Natural killer cell (primary cell): ENCODE measurements at regions not wholly inside any gene's neighbourhood (a gene's known extent, or its start where the extent isn't known, plus 50 kb on each side); places are given as distances from the start of the nearest gene placed in this dataset.

ENCODE experiments used
- ATAC-seq, 3 donors: fragments of 150-1000 bp in 2 of 3; fragments of 200-7000 bp in 1 of 3; cut with Tn5 transposase; 1 replicate in 1 of 3; 2 replicates in 2 of 3; pipeline ENCODE4 v1.10.0; 2021; ENCODE audit warnings: mild to moderate bottlenecking in 2 of 3, moderate library complexity in 2 of 3
- DNase-seq, 2 donors: peaks; one replicate each; pipeline versions ENCODE4 v3.0.0 to v3.0.0-alpha.2; 2013 to 2021; ENCODE audit warnings: mixed read lengths in 1 of 2
- H3K27ac ChIP-seq: one replicate; pipeline ENCODE4 v1.5.1; 2013; ENCODE audit warnings: mild to moderate bottlenecking, low read length
- H3K27me3 ChIP-seq: one replicate; pipeline ENCODE4 v1.6.1; 2013; ENCODE audit warnings: low read length; ENCODE audit not compliant: control insufficient read depth, insufficient read depth
- H3K36me3 ChIP-seq: one replicate; pipeline ENCODE4 v1.6.1; 2013; ENCODE audit warnings: low read length; ENCODE audit not compliant: control insufficient read depth, insufficient read depth
- H3K4me1 ChIP-seq: one replicate; pipeline ENCODE4 v1.6.1; 2013; ENCODE audit warnings: low read length; ENCODE audit not compliant: control insufficient read depth, insufficient read depth
- H3K4me3 ChIP-seq: one replicate; pipeline ENCODE4 v1.5.1; 2013; ENCODE audit warnings: low read length
- H3K9me3 ChIP-seq: one replicate; pipeline ENCODE4 v1.6.1; 2013; ENCODE audit warnings: low read length; ENCODE audit not compliant: control insufficient read depth, insufficient read depth
- H3K27ac Mint-ChIP-seq, 2 donors: one replicate each; pipeline ENCODE4 v1.8.0; 2022; ENCODE audit warnings: mild to moderate bottlenecking in 2 of 2, mixed read lengths in 2 of 2, moderate library complexity in 1 of 2
- H3K27me3 Mint-ChIP-seq, 2 donors: one replicate each; pipeline ENCODE4 v1.8.0; 2022; ENCODE audit warnings: low read depth in 2 of 2, mixed read lengths in 2 of 2
- H3K36me3 Mint-ChIP-seq: one replicate; pipeline ENCODE4 v1.8.0; 2022; ENCODE audit warnings: mixed read lengths
- H3K4me1 Mint-ChIP-seq, 2 donors: one replicate each; pipeline ENCODE4 v1.8.0; 2022; ENCODE audit warnings: mixed read lengths in 2 of 2
- H3K4me3 Mint-ChIP-seq: one replicate; pipeline ENCODE4 v1.8.0; 2022; ENCODE audit warnings: mild to moderate bottlenecking, moderate library complexity, mixed read lengths
- H3K9me3 Mint-ChIP-seq, 2 donors: one replicate each; pipeline ENCODE4 v1.8.0; 2022; ENCODE audit warnings: mixed read lengths in 2 of 2
- WGBS: methylation state at CpG from one replicate; pipeline ENCODE4 v1.1.7; 2013; ENCODE audit warnings: missing lambda C conversion rate; ENCODE audit not compliant: insufficient coverage; 5-methylcytosine and 5-hydroxymethylcytosine counted together
- intact Hi-C: fragments of 100-400 bp; cut with micrococcal nuclease; formaldehyde crosslinking; loops from one replicate; pipeline ENCODE4 v1.14.2; 2022
- TF ChIP-seq, protein P1 (sequence below): fragments of 200-600 bp; IDR thresholded peaks from one replicate; pipeline ENCODE4 v1.8.0; 2022; ENCODE audit warnings: antibody characterized with exemption

DNA sequence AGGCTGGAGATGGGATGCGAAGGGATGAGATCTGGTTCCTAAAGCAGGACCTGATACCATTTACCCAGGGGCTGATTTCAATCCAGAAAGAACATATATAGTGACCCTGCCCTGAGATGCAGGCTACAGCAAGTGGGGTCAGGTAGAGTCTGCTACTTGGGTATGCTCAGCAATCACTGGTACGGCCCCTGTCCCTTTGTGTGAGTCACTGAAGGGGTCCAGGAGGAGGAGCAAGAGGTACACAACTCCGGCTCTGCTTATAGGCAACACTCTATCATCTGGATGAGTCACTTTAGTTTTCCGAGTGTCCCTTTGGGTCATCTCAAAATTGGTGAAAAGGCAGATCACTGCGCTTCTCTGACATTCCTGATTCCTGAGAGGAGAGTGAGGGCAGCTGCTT is 79.6 kb upstream of the SORCS1 start:
- WGBS = 80% methylated on average over 5 of the region's 5 CpGs
- Histone ChIP-seq H3K9me3 (no peaks in the 10 kb centered on the region), H3K4me1 (no peaks in the 10 kb centered on the region), H3K27ac (no peak overlapping the region), H3K36me3 (no peaks in the 10 kb centered on the region), H3K4me3 (no peak overlapping the region), H3K27me3 (no peaks in the 10 kb centered on the region)
- H3K9me3 Mint-ChIP-seq = peaks cover 0 to 4% of the 10 kb centered on the region in 2 donors
- H3K4me3 Mint-ChIP-seq = no peak overlapping the region
- intact Hi-C loops = no loop called here
- H3K27ac Mint-ChIP-seq = no peak overlapping the region
- no peaks in the 10 kb centered on the region for H3K4me1 Mint-ChIP-seq
- DNase-seq (no peak), ATAC-seq (no peak)
- TF ChIP-seq, protein P1, sequence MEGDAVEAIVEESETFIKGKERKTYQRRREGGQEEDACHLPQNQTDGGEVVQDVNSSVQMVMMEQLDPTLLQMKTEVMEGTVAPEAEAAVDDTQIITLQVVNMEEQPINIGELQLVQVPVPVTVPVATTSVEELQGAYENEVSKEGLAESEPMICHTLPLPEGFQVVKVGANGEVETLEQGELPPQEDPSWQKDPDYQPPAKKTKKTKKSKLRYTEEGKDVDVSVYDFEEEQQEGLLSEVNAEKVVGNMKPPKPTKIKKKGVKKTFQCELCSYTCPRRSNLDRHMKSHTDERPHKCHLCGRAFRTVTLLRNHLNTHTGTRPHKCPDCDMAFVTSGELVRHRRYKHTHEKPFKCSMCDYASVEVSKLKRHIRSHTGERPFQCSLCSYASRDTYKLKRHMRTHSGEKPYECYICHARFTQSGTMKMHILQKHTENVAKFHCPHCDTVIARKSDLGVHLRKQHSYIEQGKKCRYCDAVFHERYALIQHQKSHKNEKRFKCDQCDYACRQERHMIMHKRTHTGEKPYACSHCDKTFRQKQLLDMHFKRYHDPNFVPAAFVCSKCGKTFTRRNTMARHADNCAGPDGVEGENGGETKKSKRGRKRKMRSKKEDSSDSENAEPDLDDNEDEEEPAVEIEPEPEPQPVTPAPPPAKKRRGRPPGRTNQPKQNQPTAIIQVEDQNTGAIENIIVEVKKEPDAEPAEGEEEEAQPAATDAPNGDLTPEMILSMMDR = no peak
- no peaks in the 10 kb centered on the region for H3K36me3 Mint-ChIP-seq
- peaks cover 0 to under 1% of the 10 kb centered on the region in 2 donors for H3K27me3 Mint-ChIP-seq

DNA sequence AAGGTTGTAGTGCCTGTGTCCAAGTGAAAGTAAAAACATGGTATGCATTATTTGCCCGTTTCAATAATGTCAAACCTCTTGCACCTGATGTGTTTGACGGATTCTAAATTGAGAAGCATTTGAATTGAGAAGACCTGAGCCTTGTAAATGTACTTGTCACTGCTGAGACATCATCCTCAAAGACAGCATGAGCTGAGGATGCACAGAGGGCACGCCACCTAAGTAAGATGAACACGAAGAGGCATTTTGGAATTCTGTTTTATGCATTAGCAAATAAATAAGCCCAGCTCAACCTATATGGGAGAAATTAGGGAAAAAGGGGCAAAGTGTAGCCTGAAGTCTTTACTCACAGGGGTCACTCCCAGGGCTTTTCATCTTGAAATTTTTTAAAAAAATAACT is 73.8 kb upstream of the SORCS1 start:
- TF ChIP-seq, protein P1 = no peak
- H3K4me3 Mint-ChIP-seq = no peak overlapping the region
- ATAC-seq (no peak), DNase-seq (no peak)
- H3K27ac Mint-ChIP-seq = no peak overlapping the region
- no peaks in the 10 kb centered on the region for H3K27me3 ChIP-seq
- no peak overlapping the region for H3K4me3 ChIP-seq
- H3K27me3 Mint-ChIP-seq = no peaks in the 10 kb centered on the region
- intact Hi-C loops = no loop called here
- no peaks in the 10 kb centered on the region for H3K4me1 ChIP-seq
- no peaks in the 10 kb centered on the region for H3K36me3 ChIP-seq
- 78% methylated on average over 4 of the region's 4 CpGs for WGBS
- H3K9me3 ChIP-seq = no peaks in the 10 kb centered on the region
- peaks cover 4 to 7% of the 10 kb centered on the region in 2 donors for H3K9me3 Mint-ChIP-seq
- no peaks in the 10 kb centered on the region for H3K4me1 Mint-ChIP-seq
- no peaks in the 10 kb centered on the region for H3K36me3 Mint-ChIP-seq
- H3K27ac ChIP-seq = no peak overlapping the region

DNA sequence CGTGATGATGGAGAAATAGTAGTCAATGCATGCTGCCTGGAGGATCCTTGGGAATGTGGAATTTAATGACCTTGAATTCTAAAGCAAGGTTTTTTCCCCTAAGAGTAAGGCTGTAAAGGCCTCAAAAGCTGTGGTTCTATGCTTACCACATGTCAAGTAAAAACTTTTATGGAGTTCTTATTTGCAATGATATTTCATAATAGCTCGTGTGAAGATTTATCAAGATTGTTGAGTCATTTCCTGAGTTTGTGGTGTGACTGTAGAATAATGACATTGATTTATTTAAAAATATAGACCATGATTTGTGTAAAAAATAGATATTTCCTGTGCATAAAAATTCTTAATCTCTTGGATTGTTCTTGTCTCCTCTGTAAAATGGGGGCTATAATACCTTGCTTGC is 67.5 kb upstream of the SORCS1 start:
- peaks cover 4 to 9% of the 10 kb centered on the region in 2 donors for H3K9me3 Mint-ChIP-seq
- WGBS = 31% methylated on average over 2 of the region's 2 CpGs
- H3K27ac Mint-ChIP-seq = no peak overlapping the region
- no peaks in the 10 kb centered on the region for H3K36me3 Mint-ChIP-seq
- Histone ChIP-seq H3K9me3 (no peaks in the 10 kb centered on the region), H3K36me3 (no peaks in the 10 kb centered on the region), H3K4me3 (no peak overlapping the region), H3K27me3 (no peaks in the 10 kb centered on the region), H3K27ac (no peak overlapping the region), H3K4me1 (no peaks in the 10 kb centered on the region)
- ATAC-seq (no peak), DNase-seq (no peak)
- H3K4me3 Mint-ChIP-seq = no peak overlapping the region
- TF ChIP-seq, protein P1 = no peak
- intact Hi-C loops = no loop called here
- no peaks in the 10 kb centered on the region for H3K4me1 Mint-ChIP-seq
- H3K27me3 Mint-ChIP-seq = no peaks in the 10 kb centered on the region

DNA sequence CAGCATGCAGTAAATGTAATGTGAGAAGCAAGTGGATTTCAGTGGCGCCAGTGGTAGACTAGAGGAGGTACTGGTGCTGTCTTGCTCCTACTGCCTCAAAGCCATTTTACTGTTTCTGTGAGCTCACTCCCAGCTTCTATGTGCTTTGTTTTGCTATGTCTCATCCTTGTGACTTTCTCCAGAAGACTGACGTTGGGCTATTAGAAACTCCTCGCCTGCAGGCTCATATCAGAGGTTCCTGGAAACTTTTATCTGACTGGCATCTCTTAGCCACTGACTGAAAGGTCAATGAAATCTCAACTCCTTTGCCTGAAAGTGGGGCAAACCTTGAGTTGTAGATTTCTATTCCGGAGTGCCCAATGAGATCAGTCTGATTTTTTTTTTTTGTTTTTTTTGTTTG is 66.4 kb upstream of the SORCS1 start:
- no peaks in the 10 kb centered on the region for H3K4me1 ChIP-seq
- no peak for ATAC-seq
- no peaks in the 10 kb centered on the region for H3K36me3 ChIP-seq
- Mint-ChIP-seq H3K9me3 (peaks cover 4 to 8% of the 10 kb centered on the region in 2 donors), H3K4me3 (no peak overlapping the region), H3K27ac (no peak overlapping the region), H3K27me3 (no peaks in the 10 kb centered on the region), H3K36me3 (no peaks in the 10 kb centered on the region), H3K4me1 (no peaks in the 10 kb centered on the region)
- intact Hi-C loops = no loop called here
- DNase-seq = no peak
- no peak overlapping the region for H3K4me3 ChIP-seq
- H3K27ac ChIP-seq = no peak overlapping the region
- no peaks in the 10 kb centered on the region for H3K9me3 ChIP-seq
- TF ChIP-seq, protein P1 = no peak
- WGBS = 81% methylated on average over 4 of the region's 4 CpGs
- no peaks in the 10 kb centered on the region for H3K27me3 ChIP-seq
